Natural killer cell (primary cell): ENCODE measurements at regions not wholly inside any gene's neighbourhood (a gene's known extent, or its start where the extent isn't known, plus 50 kb on each side); places are given as distances from the start of the nearest gene placed in this dataset.
"Not testable (repeated sequence)": the region's sequence is repeated elsewhere in the genome, so short reads cannot be mapped to it uniquely, and the experiment has no call there.

Experiments
- ATAC-seq, 3 donors: fragments of 150-1000 bp in 2 of 3; fragments of 200-7000 bp in 1 of 3; cut with Tn5 transposase; 1 replicate in 1 of 3; 2 replicates in 2 of 3; pipeline ENCODE4 v1.10.0; 2021; ENCODE audit warnings: mild to moderate bottlenecking in 2 of 3, moderate library complexity in 2 of 3
- DNase-seq, 2 donors: peaks; one replicate each; pipeline versions ENCODE4 v3.0.0 to v3.0.0-alpha.2; 2013 to 2021; ENCODE audit warnings: mixed read lengths in 1 of 2
- H3K27ac ChIP-seq: one replicate; pipeline ENCODE4 v1.5.1; 2013; ENCODE audit warnings: mild to moderate bottlenecking, low read length
- H3K27me3 ChIP-seq: one replicate; pipeline ENCODE4 v1.6.1; 2013; ENCODE audit warnings: low read length; ENCODE audit not compliant: control insufficient read depth, insufficient read depth
- H3K36me3 ChIP-seq: one replicate; pipeline ENCODE4 v1.6.1; 2013; ENCODE audit warnings: low read length; ENCODE audit not compliant: control insufficient read depth, insufficient read depth
- H3K4me1 ChIP-seq: one replicate; pipeline ENCODE4 v1.6.1; 2013; ENCODE audit warnings: low read length; ENCODE audit not compliant: control insufficient read depth, insufficient read depth
- H3K4me3 ChIP-seq: one replicate; pipeline ENCODE4 v1.5.1; 2013; ENCODE audit warnings: low read length
- H3K9me3 ChIP-seq: one replicate; pipeline ENCODE4 v1.6.1; 2013; ENCODE audit warnings: low read length; ENCODE audit not compliant: control insufficient read depth, insufficient read depth
- H3K27ac Mint-ChIP-seq, 2 donors: one replicate each; pipeline ENCODE4 v1.8.0; 2022; ENCODE audit warnings: mild to moderate bottlenecking in 2 of 2, mixed read lengths in 2 of 2, moderate library complexity in 1 of 2
- H3K27me3 Mint-ChIP-seq, 2 donors: one replicate each; pipeline ENCODE4 v1.8.0; 2022; ENCODE audit warnings: low read depth in 2 of 2, mixed read lengths in 2 of 2
- H3K36me3 Mint-ChIP-seq: one replicate; pipeline ENCODE4 v1.8.0; 2022; ENCODE audit warnings: mixed read lengths
- H3K4me1 Mint-ChIP-seq, 2 donors: one replicate each; pipeline ENCODE4 v1.8.0; 2022; ENCODE audit warnings: mixed read lengths in 2 of 2
- H3K4me3 Mint-ChIP-seq: one replicate; pipeline ENCODE4 v1.8.0; 2022; ENCODE audit warnings: mild to moderate bottlenecking, moderate library complexity, mixed read lengths
- H3K9me3 Mint-ChIP-seq, 2 donors: one replicate each; pipeline ENCODE4 v1.8.0; 2022; ENCODE audit warnings: mixed read lengths in 2 of 2
- WGBS: methylation state at CpG from one replicate; pipeline ENCODE4 v1.1.7; 2013; ENCODE audit warnings: missing lambda C conversion rate; ENCODE audit not compliant: insufficient coverage; 5-methylcytosine and 5-hydroxymethylcytosine counted together
- intact Hi-C: fragments of 100-400 bp; cut with micrococcal nuclease; formaldehyde crosslinking; loops from one replicate; pipeline ENCODE4 v1.14.2; 2022
- TF ChIP-seq, protein P1 (sequence below): fragments of 200-600 bp; IDR thresholded peaks from one replicate; pipeline ENCODE4 v1.8.0; 2022; ENCODE audit warnings: antibody characterized with exemption

DNA sequence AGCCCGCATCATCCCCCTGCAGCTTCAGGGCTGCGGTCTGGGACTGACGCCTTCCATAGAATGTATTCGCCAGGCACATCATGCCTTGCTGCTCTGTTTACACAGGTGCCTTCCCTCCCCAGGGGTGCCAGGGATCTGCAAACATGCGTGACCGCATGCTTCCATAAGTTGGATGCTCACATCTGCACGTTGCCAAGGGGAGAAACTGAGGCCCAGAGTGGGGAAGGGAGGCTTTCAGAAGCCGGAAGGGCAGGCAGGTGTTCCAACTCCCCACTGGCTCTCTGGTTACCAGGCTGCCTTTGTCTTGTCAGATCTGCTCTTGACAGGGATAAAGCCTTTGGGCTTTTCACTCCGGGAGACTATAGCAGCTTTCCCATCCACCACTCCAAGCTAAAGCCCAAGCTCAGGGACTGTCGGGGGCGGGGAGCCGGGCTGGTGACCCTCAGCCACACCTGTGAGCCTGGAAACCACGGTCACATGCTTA, 125.8 kb upstream of the TNP1 start:
- ATAC-seq: no peak
- WGBS: 81% methylated on average over 13 of the region's 13 CpGs

DNA sequence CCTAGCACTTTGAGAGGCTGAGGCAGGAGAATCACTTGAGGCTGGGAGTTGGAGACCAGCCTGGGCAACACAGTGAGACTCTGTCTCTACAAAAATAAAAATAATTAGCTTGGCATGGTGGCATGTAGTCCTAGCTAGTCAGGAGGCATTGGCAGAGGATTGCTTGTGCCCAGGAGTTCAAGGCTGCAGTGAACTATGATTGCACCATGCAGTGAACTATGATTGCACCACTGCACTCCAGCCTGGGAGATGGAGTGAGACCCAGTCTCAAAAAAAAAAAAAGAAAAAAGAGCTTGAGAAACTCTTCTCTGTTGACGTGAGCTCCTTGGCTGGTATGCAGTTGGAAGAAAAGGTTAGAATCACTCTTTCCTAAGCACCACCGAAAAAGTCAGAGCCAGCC, 125.1 kb upstream of the TNP1 start:
- H3K27ac Mint-ChIP-seq: no peak overlapping the region
- no peaks in the 10 kb centered on the region for H3K36me3 Mint-ChIP-seq
- Histone ChIP-seq H3K36me3 (no peaks in the 10 kb centered on the region), H3K4me1 (no peaks in the 10 kb centered on the region), H3K9me3 (no peaks in the 10 kb centered on the region), H3K27me3 (no peaks in the 10 kb centered on the region), H3K4me3 (no peak overlapping the region), H3K27ac (no peak overlapping the region)
- no peaks in the 10 kb centered on the region for H3K9me3 Mint-ChIP-seq
- no peak overlapping the region for H3K4me3 Mint-ChIP-seq
- no peak for DNase-seq
- intact Hi-C loops: no loop called here
- TF ChIP-seq, protein P1, sequence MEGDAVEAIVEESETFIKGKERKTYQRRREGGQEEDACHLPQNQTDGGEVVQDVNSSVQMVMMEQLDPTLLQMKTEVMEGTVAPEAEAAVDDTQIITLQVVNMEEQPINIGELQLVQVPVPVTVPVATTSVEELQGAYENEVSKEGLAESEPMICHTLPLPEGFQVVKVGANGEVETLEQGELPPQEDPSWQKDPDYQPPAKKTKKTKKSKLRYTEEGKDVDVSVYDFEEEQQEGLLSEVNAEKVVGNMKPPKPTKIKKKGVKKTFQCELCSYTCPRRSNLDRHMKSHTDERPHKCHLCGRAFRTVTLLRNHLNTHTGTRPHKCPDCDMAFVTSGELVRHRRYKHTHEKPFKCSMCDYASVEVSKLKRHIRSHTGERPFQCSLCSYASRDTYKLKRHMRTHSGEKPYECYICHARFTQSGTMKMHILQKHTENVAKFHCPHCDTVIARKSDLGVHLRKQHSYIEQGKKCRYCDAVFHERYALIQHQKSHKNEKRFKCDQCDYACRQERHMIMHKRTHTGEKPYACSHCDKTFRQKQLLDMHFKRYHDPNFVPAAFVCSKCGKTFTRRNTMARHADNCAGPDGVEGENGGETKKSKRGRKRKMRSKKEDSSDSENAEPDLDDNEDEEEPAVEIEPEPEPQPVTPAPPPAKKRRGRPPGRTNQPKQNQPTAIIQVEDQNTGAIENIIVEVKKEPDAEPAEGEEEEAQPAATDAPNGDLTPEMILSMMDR: no peak
- H3K27me3 Mint-ChIP-seq: peaks cover 12 to 20% of the 10 kb centered on the region in 2 donors
- 89% methylated on average over 1 of the region's 2 CpGs for WGBS
- no peak for ATAC-seq
- H3K4me1 Mint-ChIP-seq: no peaks in the 10 kb centered on the region

More for the DNA sequence above, 125.8 kb upstream of the TNP1 start:
- intact Hi-C loops: no loop called here
- peaks cover 16 to 19% of the 10 kb centered on the region in 2 donors for H3K27me3 Mint-ChIP-seq
- no peaks in the 10 kb centered on the region for H3K36me3 ChIP-seq
- H3K9me3 ChIP-seq: no peaks in the 10 kb centered on the region
- no peak overlapping the region for H3K4me3 ChIP-seq
- H3K4me1 ChIP-seq: no peaks in the 10 kb centered on the region
- H3K4me1 Mint-ChIP-seq: no peaks in the 10 kb centered on the region
- TF ChIP-seq, protein P1: no peak
- H3K27ac ChIP-seq: no peak overlapping the region
- no peaks in the 10 kb centered on the region for H3K36me3 Mint-ChIP-seq
- H3K27ac Mint-ChIP-seq: no peak overlapping the region
- no peak overlapping the region for H3K4me3 Mint-ChIP-seq
- H3K9me3 Mint-ChIP-seq: no peaks in the 10 kb centered on the region
- H3K27me3 ChIP-seq: no peaks in the 10 kb centered on the region
- DNase-seq: no peak

DNA sequence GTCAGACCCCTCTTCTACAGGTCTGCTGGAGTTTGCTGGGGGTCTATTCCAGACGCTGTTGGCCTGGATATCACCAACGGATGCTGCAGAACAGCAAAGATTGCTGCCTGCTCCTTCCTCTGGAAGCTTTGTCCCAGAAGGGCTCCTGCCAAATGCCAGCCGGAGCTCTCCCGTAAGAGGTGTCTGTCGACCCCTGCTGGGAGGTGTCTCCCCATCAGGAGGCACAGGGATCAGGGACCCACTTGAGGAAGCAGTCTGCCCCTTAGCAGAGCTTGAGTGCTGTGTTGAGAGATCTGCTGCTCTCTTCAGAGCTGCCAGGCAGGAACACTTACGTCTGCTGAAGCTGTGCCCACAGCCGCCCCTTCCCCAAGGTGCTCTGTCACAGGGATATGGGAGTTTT, 122.1 kb upstream of the TNP1 start:
- peaks cover 20 to 21% of the 10 kb centered on the region in 2 donors for H3K27me3 Mint-ChIP-seq
- H3K4me1 Mint-ChIP-seq, ATAC-seq, H3K9me3 ChIP-seq, H3K4me1 ChIP-seq, intact Hi-C loops, H3K4me3 Mint-ChIP-seq, DNase-seq, H3K4me3 ChIP-seq, H3K36me3 Mint-ChIP-seq, H3K9me3 Mint-ChIP-seq, H3K27ac Mint-ChIP-seq, H3K27me3 ChIP-seq, H3K27ac ChIP-seq, H3K36me3 ChIP-seq: not testable (repeated sequence)
- 79% methylated on average over 7 of the region's 7 CpGs for WGBS

DNA sequence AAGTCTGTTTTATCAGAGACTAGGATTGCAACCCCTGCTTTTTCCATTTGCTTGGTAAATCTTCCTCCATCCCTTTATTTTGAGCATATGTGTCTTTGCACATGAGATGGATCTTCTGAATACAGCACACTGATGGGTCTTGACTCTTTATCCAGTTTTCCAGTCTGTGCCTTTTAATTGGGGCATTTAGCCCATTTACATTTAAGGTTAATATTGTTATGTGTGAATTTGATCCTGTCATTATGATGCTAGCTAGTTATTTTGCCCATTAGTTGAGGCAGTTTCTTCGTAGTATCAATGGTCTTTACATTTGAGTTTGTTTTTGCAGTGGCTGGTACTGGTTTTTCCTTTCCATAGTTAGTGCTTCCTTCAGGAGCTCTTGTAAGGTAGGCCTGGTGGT, 120.6 kb upstream of the TNP1 start:
- H3K27me3 ChIP-seq, DNase-seq, H3K4me1 Mint-ChIP-seq, intact Hi-C loops, H3K36me3 Mint-ChIP-seq, H3K27ac ChIP-seq, H3K4me3 Mint-ChIP-seq, H3K27ac Mint-ChIP-seq, H3K4me1 ChIP-seq, H3K4me3 ChIP-seq, ATAC-seq, H3K9me3 Mint-ChIP-seq, H3K36me3 ChIP-seq, H3K9me3 ChIP-seq: not testable (repeated sequence)
- WGBS: 93% methylated on average over 1 of the region's 1 CpG
- H3K27me3 Mint-ChIP-seq: peaks cover 14 to 17% of the 10 kb centered on the region in 2 donors
